T-helper 2 cell treated with Interferon-gamma antibody and Interleukin-4, amounts not matched to agents 100 ng/mL and 5 ng/mL, for 36 hours (primary cell): ENCODE measurements at regions not wholly inside any gene's neighbourhood (a gene's known extent, or its start where the extent isn't known, plus 50 kb on each side); places are given as distances from the start of the nearest gene placed in this dataset.

Experiments used
- intact Hi-C: fragments of 100-400 bp; cut with micrococcal nuclease; formaldehyde crosslinking; loops from one replicate; pipeline ENCODE4 v1.15.1; 2023

GRCh38 chr12:39048395-39048794, 143.0 kb upstream of the CPNE8 start:
- intact Hi-C loops = no loop called here

DNA sequence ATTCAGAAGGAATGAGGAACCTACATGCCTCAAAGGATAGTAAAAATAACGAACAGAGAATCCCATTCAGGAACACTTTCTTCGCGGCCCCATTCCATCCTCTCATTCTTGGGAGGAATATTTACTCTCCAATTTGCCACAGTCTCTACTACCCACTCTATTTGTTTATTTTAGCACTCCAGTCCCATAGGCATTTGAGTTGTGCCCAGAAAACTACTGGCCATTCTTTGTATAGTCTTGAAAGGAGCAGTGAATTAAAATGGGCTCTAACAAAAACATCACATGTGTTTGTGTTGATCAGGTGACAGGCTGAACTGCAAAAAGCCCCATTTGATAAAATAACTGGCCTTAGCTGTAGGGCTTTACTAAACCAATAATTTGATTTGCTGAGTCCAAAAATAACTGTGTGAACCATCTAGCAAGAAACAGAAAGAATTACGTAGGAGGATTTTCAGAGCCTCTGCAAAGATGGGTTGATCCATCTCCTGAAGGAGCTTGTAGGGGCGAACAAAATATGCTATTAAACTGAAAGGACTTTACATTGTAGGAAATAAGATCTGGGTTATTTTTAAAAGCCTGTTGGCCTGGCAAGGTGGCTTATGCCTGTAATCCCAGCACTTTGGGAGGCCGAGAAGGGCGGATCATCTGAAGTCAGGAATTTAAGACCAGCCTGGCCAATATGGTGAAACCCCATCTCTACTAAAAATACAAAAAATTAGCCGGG, 142.3 kb upstream of the CPNE8 start:
- intact Hi-C loops = no loop called here

DNA sequence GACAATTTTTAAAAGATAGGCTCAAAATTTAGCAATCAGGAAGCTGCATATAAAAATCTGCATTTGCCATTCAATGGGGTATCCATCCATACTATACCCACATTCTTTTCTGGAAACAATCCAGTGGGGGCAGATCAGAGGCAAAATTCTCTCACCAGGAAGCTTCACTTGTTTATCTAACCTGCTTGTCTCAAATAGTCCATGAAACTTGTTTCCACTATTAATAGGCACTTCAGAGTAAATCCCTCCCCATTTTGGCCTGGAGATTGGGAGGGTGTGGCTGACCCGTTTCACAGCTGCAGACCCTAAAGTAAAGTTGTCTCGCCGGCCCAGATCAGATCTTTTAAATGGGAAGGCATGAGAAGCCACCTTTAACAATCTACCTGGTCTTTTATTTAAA, 139.4 kb upstream of the CPNE8 start:
- intact Hi-C loops = no loop called here

- intact Hi-C loops = no loop called here
These were observed 138.0 kb upstream of the CPNE8 start for GRCh38 chr12:39043424-39043822.

DNA sequence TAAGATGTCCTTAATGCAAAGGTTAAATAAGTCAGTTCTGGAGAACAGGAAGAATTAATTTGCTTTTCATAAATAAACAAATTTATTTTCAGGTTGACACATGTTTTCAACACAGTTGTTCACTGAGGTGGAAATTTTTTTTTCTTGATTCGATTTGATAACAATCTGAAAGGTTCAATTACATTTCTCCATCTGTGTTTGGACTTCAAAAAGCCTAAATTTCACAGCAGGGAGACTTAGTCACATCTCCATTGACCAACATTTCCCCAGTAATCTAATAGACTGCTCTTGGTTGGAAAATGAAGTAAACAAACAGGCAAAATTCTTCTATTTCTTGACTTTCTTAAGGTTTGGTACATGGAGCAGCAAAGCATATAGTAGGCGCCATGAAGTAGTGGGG, 134.9 kb upstream of the CPNE8 start:
- intact Hi-C loops = no loop called here

GRCh38 chr12:39037115-39037514, 131.7 kb upstream of the CPNE8 start:
- intact Hi-C loops = no loop called here

DNA sequence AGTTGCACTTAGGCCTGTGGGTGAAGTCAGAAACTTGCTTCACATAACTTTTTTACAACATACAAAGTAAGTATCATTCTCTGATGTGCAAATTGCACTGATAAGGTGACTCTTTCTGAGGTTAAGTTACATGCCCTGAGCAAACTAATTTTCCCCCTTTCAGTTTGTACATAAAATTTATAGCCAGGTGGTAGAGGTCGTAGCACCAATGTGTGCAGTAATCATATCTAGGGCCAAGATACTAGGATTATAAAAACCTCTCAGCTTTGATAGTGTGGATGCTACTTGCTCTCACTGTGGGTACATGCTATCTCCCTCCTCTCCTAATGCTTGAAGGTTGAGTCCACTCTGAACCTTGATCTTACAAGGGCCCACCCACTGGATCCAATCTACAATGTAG, 130.7 kb upstream of the CPNE8 start:
- intact Hi-C loops = no loop called here

GRCh38 chr12:39033782-39034181, 128.4 kb upstream of the CPNE8 start:
- intact Hi-C loops = no loop called here

- intact Hi-C loops = no loop called here
These were observed 127.1 kb upstream of the CPNE8 start for GRCh38 chr12:39032448-39032847.

GRCh38 chr12:39032034-39032433, 126.6 kb upstream of the CPNE8 start:
- intact Hi-C loops = no loop called here

GRCh38 chr12:39028382-39028781, 123.0 kb upstream of the CPNE8 start:
- intact Hi-C loops = no loop called here

DNA sequence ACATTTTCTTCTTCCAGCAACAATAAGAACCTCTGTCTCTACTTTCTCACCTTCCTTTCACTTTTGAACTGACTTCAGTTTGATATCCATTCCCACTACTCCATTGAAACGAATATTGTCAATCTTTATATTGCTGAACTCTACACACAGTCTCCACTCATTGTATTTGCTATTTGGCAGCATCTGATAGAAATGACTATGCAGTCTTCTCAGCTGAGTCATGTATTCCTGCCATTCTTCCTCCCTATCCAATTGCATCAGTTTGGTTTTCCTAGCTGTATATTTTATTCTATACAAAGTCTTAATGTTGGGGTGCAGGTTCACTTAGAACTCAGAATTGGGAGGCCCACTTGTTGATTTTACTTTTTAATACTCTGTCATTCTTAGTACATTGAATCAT, 107.5 kb upstream of the CPNE8 start:
- intact Hi-C loops = no loop called here

GRCh38 chr12:39011166-39011565, 105.8 kb upstream of the CPNE8 start:
- intact Hi-C loops = no loop called here

GRCh38 chr12:39010406-39010805, 105.0 kb upstream of the CPNE8 start:
- intact Hi-C loops = no loop called here

- intact Hi-C loops = no loop called here
These were observed 102.2 kb upstream of the CPNE8 start for GRCh38 chr12:39007619-39008018.

DNA sequence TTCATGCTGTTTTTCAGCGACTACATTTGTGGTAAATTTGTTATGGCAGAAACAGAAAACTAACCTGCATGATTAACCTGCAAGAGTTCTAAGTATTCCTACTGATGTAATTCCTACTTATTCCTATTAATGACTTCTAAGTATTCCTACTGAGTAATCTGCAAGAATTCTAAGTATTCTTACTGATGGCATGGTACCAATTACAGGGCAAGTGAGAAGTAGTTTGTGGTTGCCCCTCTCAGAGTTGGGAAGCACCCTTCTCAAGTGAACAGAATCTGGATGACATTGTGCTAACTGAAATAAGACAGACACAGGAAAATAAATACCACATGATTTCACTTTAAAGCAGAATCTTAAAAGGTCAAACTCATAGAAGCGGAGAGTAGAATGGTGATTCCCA, 100.9 kb upstream of the CPNE8 start:
- intact Hi-C loops = no loop called here

GRCh38 chr12:39005671-39006070, 100.3 kb upstream of the CPNE8 start:
- intact Hi-C loops = no loop called here

GRCh38 chr12:39003541-39004155, 98.3 kb upstream of the CPNE8 start:
- intact Hi-C loops = no loop called here

- intact Hi-C loops = no loop called here
These were observed 95.0 kb upstream of the CPNE8 start for GRCh38 chr12:39000370-39000769.

- intact Hi-C loops = no loop called here
These were observed 93.6 kb upstream of the CPNE8 start for GRCh38 chr12:38998887-38999482.

GRCh38 chr12:38995249-38995648, 89.9 kb upstream of the CPNE8 start:
- intact Hi-C loops = no loop called here

- intact Hi-C loops = no loop called here
These were observed 80.6 kb upstream of the CPNE8 start for GRCh38 chr12:38985961-38986360.

DNA sequence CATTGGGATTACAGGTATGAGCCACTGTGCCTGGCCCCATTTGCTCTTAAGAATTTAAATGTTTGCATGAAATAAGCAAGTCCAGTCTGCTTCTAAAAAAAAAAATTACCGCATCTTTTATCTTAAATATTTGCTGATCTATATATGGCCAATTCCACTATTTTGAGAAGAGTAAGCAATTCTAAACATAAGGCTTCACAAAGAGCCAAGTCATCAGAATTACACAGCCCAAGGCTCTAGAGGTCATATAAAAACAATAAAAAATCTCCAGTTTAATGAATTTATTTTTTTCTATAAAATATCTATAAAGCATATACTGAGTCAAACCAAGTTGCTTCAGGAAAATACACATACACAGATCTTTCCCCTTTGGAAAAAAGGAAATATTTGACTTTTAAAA, 79.0 kb upstream of the CPNE8 start:
- intact Hi-C loops = no loop called here
